HepG2 (cell line): ENCODE measurements at regions not wholly inside any gene's neighbourhood (a gene's known extent, or its start where the extent isn't known, plus 50 kb on each side); places are given as distances from the start of the nearest gene placed in this dataset.

Experiments used
- ATAC-seq: fragments of 200-7000 bp; cut with Tn5 transposase; 3 replicates; pipeline ENCODE4 v1.9.1; 2020; ENCODE audit warnings: mild to moderate bottlenecking, moderate library complexity
- BruUV-seq: library from RNA; stranded (reverse); fragments of 400-500 nt; replicated peaks from 2 replicates; lab custom pipeline; 2021; lab: Mats Ljungman, UMichigan
- CTCF ChIA-PET: fragments of 300-600 bp; formaldehyde crosslinking; extraction: SDS; loops from one replicate; lab custom pipeline; 2021; ENCODE audit warnings: low total read pairs, inconsistent platforms, low intra/inter-chr PET ratio; lab: Yijun Ruan, JAX
- POLR2A ChIA-PET: fragments of 350-600 bp; sonication (Branson Sonifier 250); formaldehyde crosslinking; loops from one replicate; lab custom pipeline; 2020; ENCODE audit warnings: antibody characterized with exemption, inconsistent platforms; lab: Yijun Ruan, JAX
- DNase-seq: peaks from one replicate; pipeline ENCODE4 v3.0.0-alpha.2; 2015; ENCODE audit warnings: low spot score
- FAIRE-seq: peaks from 3 replicates; lab custom pipeline; 2011; peaks lifted over from hg19 to GRCh38; lab: Jason Lieb, UNC
- H2AFZ ChIP-seq: one replicate; pipeline ENCODE4 v1.6.1; 2011; ENCODE audit warnings: low read length, inconsistent platforms
- H3K27ac ChIP-seq: fragments of 300-600 bp; 3 replicates; pipeline ENCODE4 v1.8.0; 2011; ENCODE audit warnings: mixed run types, mild to moderate bottlenecking, mixed read lengths, low read length, inconsistent platforms; ENCODE audit not compliant: insufficient read depth; ENCODE audit errors: extremely low read length
- H3K27me3 ChIP-seq, 2 experiments: fragments of 200-600 bp in 1 of 2; 2 replicates in 1 of 2; 3 replicates in 1 of 2; pipeline versions ENCODE4 v1.6.0 to v1.8.0; 2011; ENCODE audit warnings: low read length in 2 of 2, mild to moderate bottlenecking in 2 of 2, moderate library complexity in 2 of 2, inconsistent platforms in 1 of 2; ENCODE audit not compliant: insufficient read depth in 2 of 2, control insufficient read depth in 1 of 2
- H3K36me3 ChIP-seq, 2 experiments: fragments of 200-600 bp in 1 of 2; replicated peaks in 1 of 2; 2 replicates in 1 of 2; 3 replicates in 1 of 2; pipeline versions ENCODE4 v1.5.1 to v1.8.0; 2011; ENCODE audit warnings: low read length in 2 of 2, inconsistent platforms in 1 of 2; ENCODE audit not compliant: insufficient read depth in 2 of 2, control insufficient read depth in 1 of 2
- H3K4me1 ChIP-seq: 2 replicates; pipeline ENCODE4 v1.5.1; 2012; ENCODE audit warnings: low read length, inconsistent platforms; ENCODE audit not compliant: insufficient read depth
- H3K4me2 ChIP-seq: 2 replicates; pipeline ENCODE4 v1.6.0; 2011; ENCODE audit warnings: low read depth, low read length, inconsistent platforms
- H3K4me3 ChIP-seq, 3 experiments: fragments of 200-600 bp in 1 of 3; sonication (generic), shearing (Covaris generic) in 1 of 3; replicated peaks in 1 of 3; 2 replicates each; pipeline ENCODE4 v1.5.1; 2011 to 2016; ENCODE audit warnings: low read length in 3 of 3, inconsistent platforms in 2 of 3, low read depth in 2 of 3, mild to moderate bottlenecking in 2 of 3, control low read depth in 1 of 3, mixed read lengths in 1 of 3; ENCODE audit not compliant: insufficient read depth in 1 of 3
- H3K79me2 ChIP-seq: one replicate; pipeline ENCODE4 v1.6.1; 2011; ENCODE audit warnings: low read length, inconsistent platforms; ENCODE audit not compliant: insufficient read depth
- H3K9ac ChIP-seq: 2 replicates; pipeline ENCODE4 v1.6.0; 2011; ENCODE audit warnings: mild to moderate bottlenecking, low read depth, low read length, inconsistent platforms; ENCODE audit not compliant: insufficient read depth
- H3K9me3 ChIP-seq: 2 replicates; pipeline ENCODE4 v1.5.1; 2012; ENCODE audit warnings: mild to moderate bottlenecking, low read length
- H4K20me1 ChIP-seq: 2 replicates; pipeline ENCODE4 v1.6.0; 2011; ENCODE audit warnings: inconsistent platforms, mild to moderate bottlenecking, low read length, moderate library complexity; ENCODE audit not compliant: insufficient read depth
- AGO2 ChIP-seq: fragments of 200-400 bp; formaldehyde crosslinking; optimal IDR thresholded peaks from 2 replicates; pipeline ENCODE3; 2017; ENCODE audit warnings: mild to moderate bottlenecking, low read depth, low read length, moderate library complexity
- SP1 ChIP-seq, 2 experiments: fragments of 450-650 bp in 1 of 2; sonication (generic) in 1 of 2; formaldehyde crosslinking in 1 of 2; IDR thresholded peaks; 2 replicates each; pipeline versions ENCODE4 v1.4.0 to v1.6.1; 2016 to 2020; ENCODE audit warnings: missing genetic modification reagents in 1 of 2
- THYN1 ChIP-seq: sonication (generic); formaldehyde crosslinking; IDR thresholded peaks from 2 replicates; pipeline ENCODE4 v1.8.1; 2023; ENCODE audit warnings: low read depth, mild to moderate bottlenecking, moderate library complexity, missing genetic modification reagents, borderline replicate concordance
- ZNF253 ChIP-seq: sonication (generic); formaldehyde crosslinking; IDR thresholded peaks from 2 replicates; pipeline ENCODE4 v1.8.0; 2022; ENCODE audit warnings: mild to moderate bottlenecking, missing genetic modification reagents, borderline replicate concordance
- ZNF652 ChIP-seq: IDR thresholded peaks from 2 replicates; pipeline ENCODE4 v1.6.1; 2016; ENCODE audit warnings: low read depth, borderline replicate concordance
- ZNF737 ChIP-seq: sonication (generic); formaldehyde crosslinking; IDR thresholded peaks from 2 replicates; pipeline ENCODE4 v1.5.0; 2020; ENCODE audit warnings: missing genetic modification reagents, mild to moderate bottlenecking, borderline replicate concordance
- ZNF792 ChIP-seq: IDR thresholded peaks from 2 replicates; pipeline ENCODE4 v1.6.1; 2016
- ZNF879 ChIP-seq: sonication (generic); formaldehyde crosslinking; IDR thresholded peaks from 2 replicates; pipeline ENCODE4 v1.8.1; 2023; ENCODE audit warnings: missing genetic modification reagents
- WGBS: methylation state at CpG from one replicate; pipeline ENCODE4 v1.1.6; 2017; ENCODE audit warnings: low lambda C conversion rate; 5-methylcytosine and 5-hydroxymethylcytosine counted together
- in situ Hi-C: cut with HindIII; loops from 2 replicates; pipeline ENCODE4 v1.10.0; 2017; ENCODE audit warnings: low pct_unique_long_range_greater_than_20kb; ENCODE audit not compliant: extremely low pct_ligation_motif_present
- intact Hi-C: fragments of 100-400 bp; cut with micrococcal nuclease; formaldehyde crosslinking; loops from one replicate; pipeline ENCODE4 v1.10.0; 2022; ENCODE audit not compliant: unreplicated experiment
- TF ChIP-seq, protein P1 (sequence below): sonication (generic); formaldehyde crosslinking; IDR thresholded peaks from 2 replicates; pipeline ENCODE4 v1.5.0; 2020; ENCODE audit warnings: mild to moderate bottlenecking, missing genetic modification reagents, borderline replicate concordance
- TF ChIP-seq, protein P2 (sequence below): sonication (generic); formaldehyde crosslinking; IDR thresholded peaks from 2 replicates; pipeline ENCODE4 v1.4.0; 2020; ENCODE audit warnings: missing genetic modification reagents
- TF ChIP-seq, protein P3 (sequence below): sonication (generic); formaldehyde crosslinking; IDR thresholded peaks from 2 replicates; pipeline ENCODE4 v1.4.0; 2020; ENCODE audit warnings: missing genetic modification reagents, mild to moderate bottlenecking, borderline replicate concordance

DNA sequence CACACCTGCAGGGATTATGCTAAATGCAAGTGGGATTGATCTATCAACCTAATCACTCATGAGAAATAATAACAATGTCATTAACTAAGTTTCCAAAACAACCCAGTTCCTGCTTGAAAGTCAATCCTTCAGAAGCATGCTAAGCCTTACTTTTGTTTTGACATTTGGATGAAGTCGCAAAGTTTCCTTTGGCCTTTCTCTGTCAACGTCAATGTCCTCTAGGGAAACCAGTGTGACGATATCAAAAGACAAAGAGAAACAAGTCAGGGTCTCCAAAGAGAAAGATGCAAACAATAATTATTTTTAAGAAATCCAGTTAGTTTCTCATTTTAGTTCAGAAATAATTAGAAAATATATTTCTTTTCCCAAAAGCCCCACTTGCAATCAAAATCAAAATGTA is 86.7 kb upstream of the SRD5A3 start (continued):
- TF ChIP-seq ZNF737 (CRISPR knock-in tag) (no peak), ZNF652 (CRISPR knock-in tag) (no peak)
- TF ChIP-seq, protein P1, sequence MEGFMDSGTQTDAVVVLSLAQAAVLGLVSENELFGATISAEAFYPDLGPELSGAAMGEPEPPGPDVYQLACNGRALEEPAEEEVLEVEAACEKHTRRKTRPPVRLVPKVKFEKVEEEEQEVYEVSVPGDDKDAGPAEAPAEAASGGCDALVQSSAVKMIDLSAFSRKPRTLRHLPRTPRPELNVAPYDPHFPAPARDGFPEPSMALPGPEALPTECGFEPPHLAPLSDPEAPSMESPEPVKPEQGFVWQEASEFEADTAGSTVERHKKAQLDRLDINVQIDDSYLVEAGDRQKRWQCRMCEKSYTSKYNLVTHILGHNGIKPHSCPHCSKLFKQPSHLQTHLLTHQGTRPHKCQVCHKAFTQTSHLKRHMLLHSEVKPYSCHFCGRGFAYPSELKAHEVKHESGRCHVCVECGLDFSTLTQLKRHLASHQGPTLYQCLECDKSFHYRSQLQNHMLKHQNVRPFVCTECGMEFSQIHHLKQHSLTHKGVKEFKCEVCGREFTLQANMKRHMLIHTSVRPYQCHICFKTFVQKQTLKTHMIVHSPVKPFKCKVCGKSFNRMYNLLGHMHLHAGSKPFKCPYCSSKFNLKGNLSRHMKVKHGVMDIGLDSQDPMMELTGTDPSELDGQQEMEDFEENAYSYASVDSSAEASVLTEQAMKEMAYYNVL = no peak

DNA sequence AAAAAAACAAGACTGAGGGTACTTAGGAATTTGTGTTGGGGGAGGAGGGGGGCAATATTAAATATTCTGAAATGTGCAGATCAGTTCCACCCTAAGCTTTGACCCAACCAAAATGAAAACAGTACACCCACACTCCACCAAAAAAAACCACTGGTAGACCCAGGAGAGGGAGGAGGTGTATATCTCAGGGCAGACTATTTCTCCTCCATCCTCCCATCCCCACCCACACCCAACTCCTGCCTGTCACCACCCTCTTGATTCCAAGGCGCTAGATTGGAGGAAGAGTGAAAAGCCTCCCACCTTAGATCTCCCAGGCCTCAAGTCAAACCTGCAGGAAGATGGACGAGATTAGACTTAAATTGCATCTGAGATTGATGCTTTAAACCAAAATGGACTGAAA is 76.6 kb upstream of the SRD5A3 start:
- Histone ChIP-seq H3K4me3 (no peak overlapping the region), H2AFZ (no peak overlapping the region), H4K20me1 (no peaks in the 10 kb centered on the region), H3K9me3 (no peaks in the 10 kb centered on the region), H3K9ac (no peak overlapping the region), H3K36me3 (no peaks in the 10 kb centered on the region), H3K4me2 (no peak overlapping the region), H3K27ac (no peak overlapping the region), H3K4me1 (no peaks in the 10 kb centered on the region), H3K27me3 (peaks cover 0 to 6% of the 10 kb centered on the region in 2 experiments; a peak in 2 of 5 replicates), H3K79me2 (no peaks in the 10 kb centered on the region)
- DNase-seq = no peak
- in situ Hi-C loops (no loop called here), intact Hi-C loops (no loop called here)
- no TSS peak for BruUV-seq
- TF ChIP-seq, protein P2, sequence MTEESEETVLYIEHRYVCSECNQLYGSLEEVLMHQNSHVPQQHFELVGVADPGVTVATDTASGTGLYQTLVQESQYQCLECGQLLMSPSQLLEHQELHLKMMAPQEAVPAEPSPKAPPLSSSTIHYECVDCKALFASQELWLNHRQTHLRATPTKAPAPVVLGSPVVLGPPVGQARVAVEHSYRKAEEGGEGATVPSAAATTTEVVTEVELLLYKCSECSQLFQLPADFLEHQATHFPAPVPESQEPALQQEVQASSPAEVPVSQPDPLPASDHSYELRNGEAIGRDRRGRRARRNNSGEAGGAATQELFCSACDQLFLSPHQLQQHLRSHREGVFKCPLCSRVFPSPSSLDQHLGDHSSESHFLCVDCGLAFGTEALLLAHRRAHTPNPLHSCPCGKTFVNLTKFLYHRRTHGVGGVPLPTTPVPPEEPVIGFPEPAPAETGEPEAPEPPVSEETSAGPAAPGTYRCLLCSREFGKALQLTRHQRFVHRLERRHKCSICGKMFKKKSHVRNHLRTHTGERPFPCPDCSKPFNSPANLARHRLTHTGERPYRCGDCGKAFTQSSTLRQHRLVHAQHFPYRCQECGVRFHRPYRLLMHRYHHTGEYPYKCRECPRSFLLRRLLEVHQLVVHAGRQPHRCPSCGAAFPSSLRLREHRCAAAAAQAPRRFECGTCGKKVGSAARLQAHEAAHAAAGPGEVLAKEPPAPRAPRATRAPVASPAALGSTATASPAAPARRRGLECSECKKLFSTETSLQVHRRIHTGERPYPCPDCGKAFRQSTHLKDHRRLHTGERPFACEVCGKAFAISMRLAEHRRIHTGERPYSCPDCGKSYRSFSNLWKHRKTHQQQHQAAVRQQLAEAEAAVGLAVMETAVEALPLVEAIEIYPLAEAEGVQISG (CRISPR knock-in tag) = no peak
- TF ChIP-seq ZNF879 = no peak
- TF ChIP-seq SP1 (IDR thresholded peaks at IDR 0.05) = no peak
- no peak for TF ChIP-seq SP1 (CRISPR knock-in tag; IDR thresholded peaks at IDR 0.05)
- TF ChIP-seq AGO2 = no peak
- TF ChIP-seq, protein P3, sequence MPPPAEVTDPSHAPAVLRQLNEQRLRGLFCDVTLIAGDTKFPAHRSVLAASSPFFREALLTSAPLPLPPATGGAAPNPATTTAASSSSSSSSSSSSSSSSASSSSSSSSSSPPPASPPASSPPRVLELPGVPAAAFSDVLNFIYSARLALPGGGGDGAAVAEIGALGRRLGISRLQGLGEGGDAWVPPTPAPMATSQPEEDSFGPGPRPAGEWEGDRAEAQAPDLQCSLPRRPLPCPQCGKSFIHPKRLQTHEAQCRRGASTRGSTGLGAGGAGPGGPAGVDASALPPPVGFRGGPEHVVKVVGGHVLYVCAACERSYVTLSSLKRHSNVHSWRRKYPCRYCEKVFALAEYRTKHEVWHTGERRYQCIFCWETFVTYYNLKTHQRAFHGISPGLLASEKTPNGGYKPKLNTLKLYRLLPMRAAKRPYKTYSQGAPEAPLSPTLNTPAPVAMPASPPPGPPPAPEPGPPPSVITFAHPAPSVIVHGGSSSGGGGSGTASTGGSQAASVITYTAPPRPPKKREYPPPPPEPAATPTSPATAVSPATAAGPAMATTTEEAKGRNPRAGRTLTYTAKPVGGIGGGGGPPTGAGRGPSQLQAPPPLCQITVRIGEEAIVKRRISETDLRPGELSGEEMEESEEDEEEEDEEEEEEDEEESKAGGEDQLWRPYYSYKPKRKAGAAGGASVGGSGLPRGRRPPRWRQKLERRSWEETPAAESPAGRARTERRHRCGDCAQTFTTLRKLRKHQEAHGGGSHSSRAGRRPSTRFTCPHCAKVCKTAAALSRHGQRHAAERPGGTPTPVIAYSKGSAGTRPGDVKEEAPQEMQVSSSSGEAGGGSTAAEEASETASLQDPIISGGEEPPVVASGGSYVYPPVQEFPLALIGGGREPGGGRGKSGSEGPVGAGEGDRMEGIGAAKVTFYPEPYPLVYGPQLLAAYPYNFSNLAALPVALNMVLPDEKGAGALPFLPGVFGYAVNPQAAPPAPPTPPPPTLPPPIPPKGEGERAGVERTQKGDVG (CRISPR knock-in tag) = no peak
- TF ChIP-seq ZNF792 (CRISPR knock-in tag) = no peak
- no peak for TF ChIP-seq ZNF253 (CRISPR knock-in tag)
- TF ChIP-seq THYN1 (CRISPR knock-in tag) = no peak
- no peak for FAIRE-seq
- 6% methylated on average over 2 of the region's 2 CpGs for WGBS
- no peak for ATAC-seq
- ChIA-PET POLR2A (no interaction called here), CTCF (no interaction called here)
